Retinal pigment epithelial cell (primary cell): ENCODE measurements at regions not wholly inside any gene's neighbourhood (a gene's known extent, or its start where the extent isn't known, plus 50 kb on each side); places are given as distances from the start of the nearest gene placed in this dataset.

ENCODE experiments used
- DNase-seq: peaks from one replicate; pipeline ENCODE4 v3.0.0-alpha.2; 2010; ENCODE audit warnings: low read depth
- H3K4me3 ChIP-seq: 2 replicates; pipeline ENCODE4 v1.5.1; 2011; ENCODE audit warnings: mild to moderate bottlenecking, low read length, control low read depth, moderate library complexity
- CTCF ChIP-seq: conservative IDR thresholded peaks from 2 replicates; pipeline ENCODE4 v1.5.1; 2011; ENCODE audit warnings: low read depth, low read length, control low read depth, inconsistent platforms

- no peak overlapping the region for H3K4me3 ChIP-seq
- TF ChIP-seq CTCF: no peak
- peak; percentile 100 for DNase-seq
These were observed 118.8 kb upstream of the ARID1B start for GRCh38 chr6:156658186-156658965.

GRCh38 chr6:156657296-156657695 lies 119.9 kb upstream of the ARID1B start:
- TF ChIP-seq CTCF: no peak
- peak; percentile 39 for DNase-seq
- no peak overlapping the region for H3K4me3 ChIP-seq

GRCh38 chr6:156654919-156655918 lies 122.0 kb upstream of the ARID1B start:
- H3K4me3 ChIP-seq: no peak overlapping the region
- no peak for TF ChIP-seq CTCF
- no peak for DNase-seq

- no peak overlapping the region for H3K4me3 ChIP-seq
- TF ChIP-seq CTCF: no peak
These were observed 124.9 kb upstream of the ARID1B start for GRCh38 chr6:156652231-156652750.

GRCh38 chr6:156651486-156651885 lies 125.7 kb upstream of the ARID1B start:
- no peak overlapping the region for H3K4me3 ChIP-seq
- no peak for TF ChIP-seq CTCF
- DNase-seq: no peak

More at GRCh38 chr6:156652231-156652750, 124.9 kb upstream of the ARID1B start:
- no peak for DNase-seq

GRCh38 chr6:156650896-156651390 lies 126.2 kb upstream of the ARID1B start:
- TF ChIP-seq CTCF: no peak
- no peak overlapping the region for H3K4me3 ChIP-seq
- no peak for DNase-seq
